OCI-LY7 (cell line): ENCODE measurements at regions not wholly inside any gene's neighbourhood (a gene's known extent, or its start where the extent isn't known, plus 50 kb on each side); places are given as distances from the start of the nearest gene placed in this dataset.

Experiments
- BruUV-seq: library from RNA; stranded (reverse); fragments of 400-500 nt; replicated peaks from 2 replicates; lab custom pipeline; 2021; lab: Mats Ljungman, UMichigan
- CTCF ChIA-PET: fragments of 300-600 bp; sonication (Branson Sonifier 250); formaldehyde crosslinking; loops from one replicate; lab custom pipeline; 2022; ENCODE audit warnings: antibody characterized with exemption; ENCODE audit not compliant: unreplicated experiment; lab: Charles Lee
- POLR2A ChIA-PET: fragments of 300-600 bp; sonication (Branson Sonifier 250); formaldehyde crosslinking; loops from one replicate; lab custom pipeline; 2022; ENCODE audit warnings: antibody characterized with exemption; lab: Charles Lee
- DNase-seq: peaks from one replicate; pipeline ENCODE4 v3.0.0-alpha.2; 2015; ENCODE audit warnings: low spot score
- H2AFZ ChIP-seq: fragments of 200-600 bp; sonication (generic), shearing (Covaris generic); 2 replicates; pipeline ENCODE4 v1.6.1; 2014; ENCODE audit warnings: mild to moderate bottlenecking, antibody characterized with exemption, low read length, moderate library complexity
- H3K27ac ChIP-seq: fragments of 200-600 bp; sonication (generic); 2 replicates; pipeline ENCODE4 v1.5.1; 2014; ENCODE audit warnings: mixed run types, low read depth, mild to moderate bottlenecking, moderate library complexity, low read length, inconsistent platforms; ENCODE audit not compliant: poor library complexity, severe bottlenecking
- H3K36me3 ChIP-seq: fragments of 200-600 bp; sonication (generic); 2 replicates; pipeline ENCODE4 v1.6.1; 2014; ENCODE audit warnings: mild to moderate bottlenecking, antibody characterized with exemption, low read length, moderate library complexity, mixed read lengths; ENCODE audit not compliant: insufficient read depth
- H3K4me1 ChIP-seq: fragments of 200-600 bp; sonication (generic); 2 replicates; pipeline ENCODE4 v1.5.1; 2014; ENCODE audit warnings: mild to moderate bottlenecking, low read length; ENCODE audit not compliant: insufficient read depth, poor library complexity, severe bottlenecking
- H3K4me2 ChIP-seq: fragments of 200-600 bp; sonication (generic); 2 replicates; pipeline ENCODE4 v1.6.1; 2014; ENCODE audit warnings: mild to moderate bottlenecking, low read length
- H3K4me3 ChIP-seq: fragments of 200-600 bp; sonication (generic); 2 replicates; pipeline ENCODE4 v1.5.1; 2014; ENCODE audit warnings: mild to moderate bottlenecking, low read depth, low read length; ENCODE audit not compliant: poor library complexity, severe bottlenecking
- H3K79me2 ChIP-seq: fragments of 200-600 bp; sonication (generic); 2 replicates; pipeline ENCODE4 v1.6.1; 2016; ENCODE audit warnings: low read depth, mild to moderate bottlenecking, low read length, moderate library complexity, mixed read lengths; ENCODE audit not compliant: insufficient read depth
- H3K9me2 ChIP-seq: fragments of 200-600 bp; sonication (generic); 2 replicates; pipeline ENCODE4 v1.6.1; 2016; ENCODE audit warnings: mild to moderate bottlenecking, low read length, mixed read lengths; ENCODE audit not compliant: insufficient read depth
- H3K9me3 ChIP-seq: fragments of 200-600 bp; sonication (generic); 2 replicates; pipeline ENCODE4 v1.6.1; 2014; ENCODE audit warnings: mild to moderate bottlenecking, mixed run types, low read length, mixed read lengths
- H4K20me1 ChIP-seq: fragments of 200-600 bp; sonication (generic); 2 replicates; pipeline ENCODE4 v1.6.1; 2014; ENCODE audit warnings: mild to moderate bottlenecking, antibody characterized with exemption, low read length, moderate library complexity, mixed read lengths; ENCODE audit not compliant: insufficient read depth
- CTCF ChIP-seq: fragments of 200-600 bp; sonication (generic); conservative IDR thresholded peaks from 2 replicates; pipeline ENCODE4 v1.5.1; 2014; ENCODE audit warnings: mild to moderate bottlenecking, antibody characterized with exemption, low read length, moderate library complexity, mixed read lengths
- EZH2phosphoT487 ChIP-seq: fragments of 200-600 bp; sonication (generic); IDR thresholded peaks from 2 replicates; pipeline ENCODE4 v1.6.1; 2018; ENCODE audit warnings: low read depth, borderline replicate concordance, mild to moderate bottlenecking, mixed run types, antibody characterized with exemption, low read length, moderate library complexity, mixed read lengths
- intact Hi-C: fragments of 100-400 bp; cut with micrococcal nuclease; formaldehyde crosslinking; loops from one replicate; pipeline ENCODE4 v1.10.0; 2022; ENCODE audit not compliant: unreplicated experiment

- Histone ChIP-seq H3K27ac (no peak overlapping the region), H3K79me2 (no peaks in the 10 kb centered on the region), H4K20me1 (no peaks in the 10 kb centered on the region), H3K9me2 (no peaks in the 10 kb centered on the region), H3K9me3 (no peaks in the 10 kb centered on the region), H3K4me3 (no peak overlapping the region), H3K4me1 (no peaks in the 10 kb centered on the region), H3K4me2 (no peak overlapping the region), H3K36me3 (no peaks in the 10 kb centered on the region), H2AFZ (no peak overlapping the region)
- CTCF ChIA-PET, result no interaction called here
- TF ChIP-seq CTCF, result no peak
- no peak for TF ChIP-seq EZH2phosphoT487
- DNase-seq, result no peak
- BruUV-seq, result no TSS peak
- POLR2A ChIA-PET, result interaction anchor here (1.0 to 1.7 kb wide), 5 partner anchors 10 to 214 kb away, joined by 3 read pairs; no protein-coding TSS in a partner anchor
- intact Hi-C loops, result no loop called here
These were observed 632.2 kb downstream of the HACE1 start for GRCh38 chr6:104227508-104227907.

- CTCF ChIA-PET, result no interaction called here
- Histone ChIP-seq H3K27ac (no peak overlapping the region), H2AFZ (no peak overlapping the region), H4K20me1 (no peaks in the 10 kb centered on the region), H3K79me2 (no peaks in the 10 kb centered on the region), H3K4me3 (no peak overlapping the region), H3K4me2 (no peak overlapping the region), H3K4me1 (no peaks in the 10 kb centered on the region), H3K9me2 (no peaks in the 10 kb centered on the region), H3K9me3 (no peaks in the 10 kb centered on the region), H3K36me3 (no peaks in the 10 kb centered on the region)
- DNase-seq, result no peak
- no TSS peak for BruUV-seq
- TF ChIP-seq CTCF (no peak), EZH2phosphoT487 (no peak)
- POLR2A ChIA-PET, result interaction anchor here (1.1 to 1.7 kb wide), 4 partner anchors 11 to 214 kb away, joined by 3 read pairs; no protein-coding TSS in a partner anchor
- intact Hi-C loops, result no loop called here
These were observed 632.8 kb downstream of the HACE1 start for GRCh38 chr6:104226790-104227446.

GRCh38 chr6:104218116-104218515, 641.6 kb downstream of the HACE1 start:
- H2AFZ ChIP-seq, result no peak overlapping the region
- TF ChIP-seq EZH2phosphoT487 (no peak), CTCF (no peak)
- H3K4me1 ChIP-seq, result no peaks in the 10 kb centered on the region
- no peaks in the 10 kb centered on the region for H3K36me3 ChIP-seq
- H3K9me3 ChIP-seq, result no peaks in the 10 kb centered on the region
- no peaks in the 10 kb centered on the region for H3K9me2 ChIP-seq
- no peaks in the 10 kb centered on the region for H3K79me2 ChIP-seq
- BruUV-seq, result no TSS peak
- no peak for DNase-seq
- ChIA-PET CTCF (no interaction called here), POLR2A (no interaction called here)
- H3K4me2 ChIP-seq, result no peak overlapping the region
- intact Hi-C loops, result no loop called here
- no peak overlapping the region for H3K4me3 ChIP-seq
- H3K27ac ChIP-seq, result no peak overlapping the region
- no peaks in the 10 kb centered on the region for H4K20me1 ChIP-seq
